Right renal cortex interstitium (tissue), 3 donors: ENCODE measurements at regions not wholly inside any gene's neighbourhood (a gene's known extent, or its start where the extent isn't known, plus 50 kb on each side); places are given as distances from the start of the nearest gene placed in this dataset.

ENCODE experiments used
- DNase-seq, 3 donors: peaks; one replicate each; pipeline ENCODE4 v3.0.0-alpha.2; 2013; ENCODE audit warnings: low read depth in 3 of 3, low spot score in 2 of 3

- no peak for DNase-seq
Observed at GRCh38 chr2:145025382-145025781, 505.5 kb upstream of the ZEB2 start.

GRCh38 chr2:145023334-145023934 is 503.5 kb upstream of the ZEB2 start:
- DNase-seq: no peak

GRCh38 chr2:145022666-145023333 is 502.9 kb upstream of the ZEB2 start:
- DNase-seq: no peak

- no peak for DNase-seq
Observed at GRCh38 chr2:145021962-145022665, 502.2 kb upstream of the ZEB2 start.

GRCh38 chr2:145020694-145021093 is 500.8 kb upstream of the ZEB2 start:
- DNase-seq: no peak

DNA sequence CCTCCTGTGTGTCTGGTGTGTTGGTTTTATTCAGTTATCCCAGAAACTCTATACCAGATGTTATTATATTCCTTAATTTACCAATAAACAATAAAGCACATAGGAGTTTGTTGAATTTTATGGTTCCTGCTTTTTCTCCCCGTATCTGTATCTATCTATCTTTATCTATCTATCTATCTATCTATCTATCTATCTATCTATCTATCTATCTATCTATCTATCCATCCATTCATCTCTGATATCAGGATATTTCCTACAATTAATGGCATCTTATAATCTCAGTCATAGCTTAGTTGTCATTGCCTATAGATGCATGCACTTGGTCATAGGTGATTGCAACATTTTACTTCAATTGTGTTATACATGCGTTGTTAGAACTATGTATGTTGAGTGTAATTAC is 500.2 kb upstream of the ZEB2 start:
- no peak for DNase-seq

- DNase-seq: no peak
Observed at GRCh38 chr2:145018502-145018901, 498.6 kb upstream of the ZEB2 start.

DNA sequence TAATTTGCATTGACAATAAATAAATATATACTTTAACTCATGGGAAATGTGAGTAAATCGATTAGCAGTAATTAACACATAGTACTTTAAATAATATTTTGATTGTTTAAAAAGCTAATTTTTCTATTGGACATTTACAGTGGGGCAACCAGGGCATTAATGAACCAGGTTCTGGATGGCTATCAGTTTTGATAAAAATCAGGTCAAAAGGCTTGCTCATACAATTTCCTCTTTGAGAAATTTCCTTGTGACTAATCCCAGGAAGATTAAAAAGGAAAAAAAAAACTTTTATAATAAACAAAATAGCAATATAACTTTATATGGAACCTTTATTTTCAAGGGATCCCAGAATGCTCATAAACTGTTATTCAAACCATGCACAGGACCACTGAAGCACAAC is 497.2 kb upstream of the ZEB2 start:
- no peak for DNase-seq

- DNase-seq: no peak
Observed at GRCh38 chr2:145016711-145017110, 496.8 kb upstream of the ZEB2 start.

DNA sequence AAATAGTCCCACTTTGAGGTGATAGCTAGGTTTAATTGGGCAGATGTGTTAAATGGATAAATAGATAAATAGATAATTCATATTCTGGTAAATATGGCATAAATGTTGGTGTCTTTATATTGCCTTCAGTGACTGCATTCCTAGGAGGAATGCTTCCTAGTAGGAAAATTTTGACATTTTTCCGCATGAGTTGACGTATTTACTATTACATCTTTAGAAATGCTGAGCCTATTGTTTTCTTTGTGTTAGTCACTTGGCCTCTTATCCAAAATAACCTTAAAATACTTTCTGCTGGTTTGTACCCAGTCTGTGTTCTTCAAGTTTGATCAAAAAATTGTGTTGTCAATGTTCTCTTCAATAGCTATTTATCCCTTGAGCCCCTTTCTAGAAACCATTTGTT is 495.6 kb upstream of the ZEB2 start:
- DNase-seq: no peak

DNA sequence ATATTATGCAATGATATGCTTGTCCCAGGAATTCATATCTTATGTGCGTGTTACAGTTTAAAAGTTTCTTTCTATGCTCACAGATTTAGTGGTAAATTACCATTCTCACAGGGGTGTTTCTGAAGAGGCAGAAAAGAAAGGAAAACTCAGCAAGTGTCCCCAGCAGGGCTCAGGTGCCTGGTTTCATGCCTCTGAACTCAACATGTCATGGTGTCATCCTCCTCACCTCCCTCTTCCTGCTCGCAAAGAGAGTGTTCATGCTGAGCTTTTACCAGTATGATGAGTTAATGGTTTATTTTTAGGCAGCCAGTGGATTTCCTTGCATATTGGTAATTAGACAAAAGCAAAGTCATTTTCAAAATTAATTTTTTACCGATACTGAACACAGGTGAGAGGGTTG is 492.9 kb upstream of the ZEB2 start:
- DNase-seq: no peak

DNA sequence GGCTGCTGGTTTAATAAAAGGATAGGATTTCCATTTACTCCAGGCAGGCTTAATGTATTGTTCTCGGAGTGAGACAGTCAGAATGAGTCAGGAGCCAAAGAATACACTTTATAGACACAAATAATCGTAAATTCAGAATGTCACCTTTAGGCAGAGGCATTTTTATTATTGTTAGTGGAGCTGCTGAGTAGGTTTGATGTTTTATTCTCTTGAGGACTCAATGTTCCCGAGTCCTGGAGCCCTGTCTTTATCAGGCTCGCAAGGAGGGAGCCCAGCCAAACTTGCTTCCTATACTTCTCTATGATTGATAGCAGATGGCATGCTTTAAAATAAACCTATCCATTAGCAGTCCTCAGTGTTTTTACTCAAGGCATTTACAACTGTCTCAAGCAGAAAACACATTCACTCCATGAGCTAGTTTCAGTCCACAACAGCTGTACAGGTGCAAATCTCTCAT is 492.3 kb upstream of the ZEB2 start:
- peak in 2 of 3 donors; percentile 10 to 26 for DNase-seq

DNA sequence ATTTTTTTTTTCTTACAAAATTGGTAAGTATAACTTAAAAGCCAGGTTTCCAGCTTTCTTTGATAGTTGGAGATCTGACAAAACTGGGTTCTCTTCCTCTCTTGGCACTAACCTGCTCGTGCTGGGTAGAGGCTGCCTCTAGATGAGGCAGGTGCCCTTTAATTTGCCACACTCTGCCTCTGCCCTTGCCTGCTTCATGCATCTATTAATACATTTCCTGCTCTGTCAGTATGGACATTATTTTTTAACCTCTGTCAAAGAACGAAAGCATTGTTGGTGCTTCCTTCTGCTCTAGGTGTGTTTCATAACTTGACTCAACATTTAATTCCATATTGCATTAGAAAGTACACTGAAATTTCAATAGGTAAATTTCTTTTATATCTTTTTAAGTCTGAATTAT is 490.7 kb upstream of the ZEB2 start:
- no peak for DNase-seq

GRCh38 chr2:145007960-145008263 is 488.0 kb upstream of the ZEB2 start:
- no peak for DNase-seq

GRCh38 chr2:145007093-145007959 is 487.4 kb upstream of the ZEB2 start:
- DNase-seq: no peak

DNA sequence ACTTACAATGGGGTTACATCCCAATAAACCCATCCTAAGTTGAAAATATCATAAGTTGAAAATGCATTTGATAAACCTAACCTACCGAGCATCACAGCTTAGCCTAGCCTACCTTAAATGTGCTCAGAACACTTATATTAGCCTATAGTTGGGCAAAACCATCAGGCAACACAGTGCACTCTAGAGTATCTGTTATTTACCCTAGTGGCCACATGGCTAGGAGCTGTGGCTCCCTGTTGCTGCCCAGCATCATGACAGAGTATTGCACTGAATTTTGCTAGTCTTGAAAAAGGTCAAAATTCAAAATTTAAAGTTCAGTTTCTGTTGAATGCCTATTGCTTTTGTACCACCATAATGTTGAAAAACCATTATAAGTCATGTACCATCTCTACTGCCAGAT is 482.7 kb upstream of the ZEB2 start:
- DNase-seq: no peak

DNA sequence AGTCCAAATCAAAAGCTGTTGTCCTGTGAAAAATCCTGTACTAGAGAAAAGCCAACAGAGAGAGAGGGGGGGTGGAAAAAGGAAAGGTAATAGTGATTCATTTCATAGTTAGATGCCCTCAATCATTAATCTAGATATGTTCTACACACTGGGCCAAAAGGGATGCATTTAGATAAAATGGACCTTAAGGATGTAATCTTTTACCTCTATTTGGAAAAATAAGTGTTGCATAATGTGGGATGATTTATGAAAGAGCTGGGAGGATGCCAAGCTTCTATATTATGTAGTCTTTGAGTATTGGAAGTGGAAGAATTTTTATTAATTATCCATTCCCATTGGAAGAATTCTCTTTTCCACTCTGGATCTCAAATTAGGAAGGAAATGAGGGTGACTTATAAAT is 480.5 kb upstream of the ZEB2 start:
- no peak for DNase-seq

DNA sequence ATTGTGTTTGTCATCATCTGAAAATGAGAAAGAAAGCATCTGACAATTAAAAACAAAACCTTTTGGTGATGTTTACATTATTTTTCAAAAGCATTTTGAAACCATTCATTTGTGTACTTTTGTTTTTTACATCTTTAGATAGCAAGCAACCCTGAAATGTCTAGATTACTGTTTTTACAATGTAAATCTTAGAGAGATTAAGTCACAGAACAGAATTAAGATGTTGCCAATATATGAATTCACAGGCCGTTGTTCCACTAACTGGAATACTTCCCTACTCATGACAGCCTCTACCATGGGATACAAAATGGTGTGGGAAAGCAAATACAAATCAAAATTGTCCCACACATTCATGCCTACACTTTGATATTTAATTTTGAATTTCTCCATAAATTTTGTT is 480.0 kb upstream of the ZEB2 start:
- no peak for DNase-seq

- no peak for DNase-seq
Observed at GRCh38 chr2:144999071-144999875, 479.4 kb upstream of the ZEB2 start.

GRCh38 chr2:144998435-144998834 is 478.5 kb upstream of the ZEB2 start:
- DNase-seq: no peak
